Stimulated activated naive CD4-positive, alpha-beta T cell treated with Interleukin-2 at 50 U/mL for 16 hours (primary cell): ENCODE measurements at regions not wholly inside any gene's neighbourhood (a gene's known extent, or its start where the extent isn't known, plus 50 kb on each side); places are given as distances from the start of the nearest gene placed in this dataset.
A peak's percentile ranks its signal among the peaks of the same experiment; 100 is the strongest.
"Not testable (repeated sequence)": the region's sequence is repeated elsewhere in the genome, so short reads cannot be mapped to it uniquely, and the experiment has no call there.

Source experiments
- DNase-seq: peaks from one replicate; lab custom pipeline; 2025; lab: John Stamatoyannopoulos, UW

DNA sequence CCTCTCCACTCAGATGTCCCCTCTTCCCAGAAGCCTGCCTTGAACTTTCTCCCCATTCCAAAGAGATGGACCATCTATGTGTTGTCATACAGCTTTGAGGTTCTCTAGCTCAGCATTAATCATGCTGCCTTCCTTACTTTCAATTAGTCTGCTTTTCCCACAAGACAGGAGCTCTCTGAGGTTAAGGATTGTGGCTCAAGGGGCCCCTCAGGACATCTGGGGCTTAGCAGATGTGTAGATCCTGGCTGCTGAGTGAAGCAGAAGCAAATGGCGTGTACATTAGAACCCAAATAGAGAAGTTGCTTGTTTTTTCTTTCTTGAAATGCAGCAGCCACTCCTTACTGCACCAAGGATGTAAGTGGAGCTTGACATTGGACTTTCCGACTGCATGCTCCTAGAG is 330.5 kb upstream of the TNRC6C start:
- DNase-seq, result no peak

DNA sequence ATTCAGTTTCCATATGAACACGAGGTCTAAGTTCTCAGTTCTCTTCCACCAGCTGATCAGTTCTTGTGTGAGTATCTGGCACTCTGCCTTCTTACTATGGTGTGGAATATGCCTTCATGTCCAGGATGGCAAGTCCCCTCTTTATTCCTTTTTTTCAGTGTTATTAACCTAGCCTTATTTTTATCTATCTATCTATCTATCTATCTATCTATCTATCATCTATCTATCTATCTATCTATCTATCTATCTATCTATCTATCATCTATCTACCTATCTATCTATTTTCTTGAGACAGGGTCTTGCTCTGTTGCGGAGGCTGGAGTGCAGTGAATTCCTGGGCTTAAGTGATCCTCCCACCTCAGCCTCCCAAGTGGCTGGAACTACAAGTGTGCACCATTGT is 329.2 kb upstream of the TNRC6C start:
- not testable (repeated sequence) for DNase-seq

DNA sequence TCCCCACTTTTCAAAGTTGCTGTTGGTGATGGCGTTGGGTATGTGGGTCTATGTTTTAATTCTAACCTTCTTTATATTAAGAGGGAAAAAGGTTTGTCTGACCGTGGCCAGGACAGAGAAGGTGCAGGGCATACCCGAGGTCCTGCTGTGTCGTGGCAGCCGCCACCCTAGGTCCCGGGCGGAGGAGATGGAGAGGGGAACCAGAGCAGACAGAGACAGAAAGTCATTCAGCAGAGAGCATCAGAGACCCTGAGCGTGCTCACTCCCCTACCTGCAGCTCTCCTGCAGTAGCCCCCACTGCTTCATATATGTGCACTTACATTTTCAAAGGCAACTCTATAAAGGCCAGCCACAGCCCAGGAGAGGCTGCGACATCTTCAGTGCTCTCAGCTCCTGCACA is 327.2 kb upstream of the TNRC6C start:
- DNase-seq, result no peak

DNA sequence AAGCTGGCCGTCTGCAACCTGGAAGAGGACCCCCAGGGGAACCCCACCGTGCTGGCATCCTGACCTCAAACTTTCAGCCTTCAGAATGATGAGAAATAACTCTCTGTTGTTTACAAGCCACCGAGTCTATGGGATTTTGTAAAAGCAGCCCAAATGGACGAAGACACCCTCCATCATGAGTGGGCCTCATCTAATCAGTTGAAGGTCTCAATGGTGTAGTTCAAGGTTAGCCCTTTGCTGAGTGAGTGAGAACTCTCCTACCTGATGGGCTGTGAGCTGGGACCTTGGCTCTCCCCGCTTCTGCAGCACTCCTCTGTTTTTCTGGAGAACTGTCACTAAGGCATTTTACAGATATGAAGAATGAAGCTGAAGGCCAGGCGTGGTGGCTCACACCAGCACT is 325.9 kb upstream of the TNRC6C start:
- DNase-seq, result no peak

DNA sequence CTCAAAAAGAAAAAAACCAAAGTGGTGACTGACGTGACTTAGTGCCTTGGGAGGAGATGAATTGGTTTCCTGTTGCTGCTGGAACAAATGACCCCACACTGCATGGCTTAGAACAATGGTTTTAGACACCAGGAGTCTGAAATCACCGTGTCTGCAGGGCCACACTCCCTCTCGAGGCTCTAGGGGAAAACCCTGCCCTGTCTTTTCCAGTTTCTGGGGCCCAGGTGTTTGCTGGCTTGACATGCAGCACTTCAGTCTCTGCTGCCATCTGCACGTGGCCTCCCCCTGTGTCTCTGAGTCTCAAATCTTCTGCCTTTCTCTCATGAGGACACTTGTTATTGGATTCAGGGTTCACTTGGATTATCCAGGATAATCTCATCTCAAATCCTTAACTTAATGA is 323.8 kb upstream of the TNRC6C start:
- no peak for DNase-seq

DNA sequence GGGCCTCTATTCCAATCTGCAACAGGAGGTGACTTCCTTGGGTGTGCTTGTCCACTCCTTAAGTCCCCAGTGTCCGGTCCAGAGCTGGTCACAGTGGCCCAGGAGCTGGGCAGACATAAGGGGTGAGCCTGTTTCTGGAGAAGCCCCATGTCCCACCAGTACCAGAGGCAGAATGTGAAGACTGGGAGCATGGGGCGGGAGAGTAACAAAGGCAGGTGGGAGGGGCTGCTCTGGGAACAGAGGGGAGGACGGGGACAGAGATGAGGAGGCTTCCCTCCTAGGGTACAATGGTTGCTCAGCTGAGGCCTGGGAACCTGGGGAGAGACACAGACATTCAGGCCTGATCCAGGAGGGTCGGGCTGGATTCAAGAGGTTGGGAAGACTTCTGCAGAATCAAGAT is 323.3 kb upstream of the TNRC6C start:
- no peak for DNase-seq

DNA sequence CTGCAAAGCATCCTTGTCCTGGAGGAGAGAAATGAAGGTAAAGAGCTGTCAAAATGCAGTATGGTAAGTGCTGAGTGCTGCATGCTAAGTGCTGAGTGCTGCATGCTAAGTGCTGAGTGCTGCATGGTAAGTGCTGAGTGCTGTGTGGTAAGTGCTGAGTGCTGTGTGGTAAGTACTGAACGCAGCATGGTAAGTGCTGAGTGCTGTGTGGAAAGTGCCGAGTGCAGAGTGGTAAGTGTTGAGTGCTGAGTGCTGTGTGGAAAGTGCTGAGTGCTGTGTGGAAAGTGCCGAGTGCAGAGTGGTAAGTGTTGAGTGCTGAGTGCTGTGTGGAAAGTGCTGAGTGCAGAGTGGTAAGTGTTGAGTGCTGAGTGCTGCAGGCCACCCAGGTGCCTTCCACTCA is 322.7 kb upstream of the TNRC6C start:
- DNase-seq, result not testable (repeated sequence)

DNA sequence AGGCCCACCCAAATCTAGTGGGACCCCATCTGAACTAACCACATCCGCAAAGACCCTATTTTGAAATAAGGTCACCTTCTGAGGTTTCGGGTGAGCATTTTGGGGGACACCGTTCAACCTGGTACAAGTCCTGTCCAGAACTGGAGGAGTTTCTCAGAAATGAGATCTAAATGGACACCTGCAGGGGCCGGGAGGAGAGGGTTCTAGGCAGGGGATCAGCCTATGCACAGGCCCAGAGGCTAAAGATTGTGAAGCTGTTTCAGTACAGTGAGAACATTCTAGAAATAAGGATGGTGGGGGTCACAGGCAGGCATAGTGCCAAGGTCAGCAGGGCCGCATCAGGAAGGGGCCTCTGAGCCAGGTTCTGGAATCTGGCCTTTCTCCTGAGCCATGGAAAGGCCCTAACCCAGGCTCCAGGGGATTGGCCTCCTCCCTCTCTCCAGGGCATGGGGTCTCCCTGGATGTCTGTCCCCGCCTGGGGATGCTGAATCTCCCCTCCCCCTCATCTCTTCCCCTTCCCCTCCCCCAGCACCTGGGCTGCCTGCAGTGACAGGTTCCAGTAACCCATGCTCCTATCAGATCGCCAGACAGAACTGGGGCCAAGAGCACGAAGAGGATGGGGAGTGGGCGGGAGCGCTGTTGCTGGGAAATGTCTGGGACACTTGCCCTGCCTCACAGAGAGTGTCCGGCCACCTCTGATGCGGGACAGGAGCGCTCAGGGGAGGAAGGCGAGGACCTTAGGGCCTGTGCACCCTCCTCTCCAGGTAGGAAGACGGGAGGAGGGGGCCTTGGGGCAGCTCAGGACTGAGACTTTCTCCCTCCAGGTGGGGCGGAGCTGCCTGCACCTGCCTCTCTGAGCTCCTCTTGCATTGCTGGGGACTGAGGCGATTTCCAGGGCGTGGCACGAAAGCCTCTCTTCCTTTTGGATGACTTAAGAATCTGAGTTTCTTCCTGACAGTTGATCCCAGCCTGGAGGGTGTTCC is 321.4 kb upstream of the TNRC6C start:
- no peak for DNase-seq

DNA sequence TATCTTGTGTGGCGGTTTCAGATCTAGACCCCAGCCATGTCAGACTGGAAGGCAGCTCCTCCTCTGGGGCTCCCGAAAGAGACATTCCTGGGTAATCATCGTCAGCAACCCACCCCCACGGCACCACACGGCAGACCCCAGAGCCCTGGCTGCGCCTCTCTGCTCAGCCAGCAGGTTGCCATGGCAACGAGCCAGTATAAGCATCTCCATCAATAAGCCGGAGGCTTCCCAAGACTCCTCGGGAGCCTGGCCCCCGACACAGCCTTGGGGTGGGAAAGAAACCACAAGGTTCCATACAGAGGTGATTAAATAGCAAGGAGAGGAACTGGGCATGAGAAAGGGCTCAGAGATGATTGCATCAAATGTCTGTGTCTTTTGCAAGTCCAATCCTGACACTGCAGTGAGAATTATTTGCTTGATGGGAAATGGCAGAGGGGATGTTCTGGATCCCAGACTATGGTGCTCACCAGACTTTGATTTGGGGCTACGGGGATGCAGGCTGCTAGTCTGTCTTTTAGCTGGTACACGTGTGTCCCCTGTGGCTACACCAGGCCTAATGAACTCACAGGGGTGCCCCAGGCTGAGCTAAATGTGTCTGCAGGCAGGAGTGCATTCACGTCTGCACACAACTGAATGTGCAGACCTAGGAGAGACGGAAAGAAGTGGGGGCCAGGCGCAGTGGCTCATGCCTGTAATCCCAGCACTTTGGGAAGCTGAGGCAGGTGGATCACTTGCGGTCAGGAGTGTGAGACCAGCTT is 320.5 kb upstream of the TNRC6C start:
- DNase-seq, result no peak

DNA sequence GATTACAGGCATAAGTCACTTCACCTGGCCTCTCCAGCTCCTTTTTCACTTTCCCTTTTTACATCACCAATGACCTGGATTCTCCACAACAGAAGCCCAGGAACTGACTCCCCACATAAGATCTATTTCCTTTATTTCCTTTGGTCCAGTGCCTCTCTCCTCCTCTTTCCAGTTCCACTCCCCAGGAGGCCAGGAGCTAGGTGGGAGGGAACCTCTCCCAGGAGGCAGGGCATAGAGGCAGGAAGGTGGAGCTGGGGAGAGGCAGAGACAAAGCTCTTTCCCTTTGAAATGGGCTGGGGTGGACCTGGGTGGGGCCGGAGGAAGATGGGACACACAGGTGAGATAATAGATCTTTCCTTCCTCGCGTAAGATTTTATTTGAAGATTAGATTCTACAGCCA is 318.3 kb upstream of the TNRC6C start:
- no peak for DNase-seq

DNA sequence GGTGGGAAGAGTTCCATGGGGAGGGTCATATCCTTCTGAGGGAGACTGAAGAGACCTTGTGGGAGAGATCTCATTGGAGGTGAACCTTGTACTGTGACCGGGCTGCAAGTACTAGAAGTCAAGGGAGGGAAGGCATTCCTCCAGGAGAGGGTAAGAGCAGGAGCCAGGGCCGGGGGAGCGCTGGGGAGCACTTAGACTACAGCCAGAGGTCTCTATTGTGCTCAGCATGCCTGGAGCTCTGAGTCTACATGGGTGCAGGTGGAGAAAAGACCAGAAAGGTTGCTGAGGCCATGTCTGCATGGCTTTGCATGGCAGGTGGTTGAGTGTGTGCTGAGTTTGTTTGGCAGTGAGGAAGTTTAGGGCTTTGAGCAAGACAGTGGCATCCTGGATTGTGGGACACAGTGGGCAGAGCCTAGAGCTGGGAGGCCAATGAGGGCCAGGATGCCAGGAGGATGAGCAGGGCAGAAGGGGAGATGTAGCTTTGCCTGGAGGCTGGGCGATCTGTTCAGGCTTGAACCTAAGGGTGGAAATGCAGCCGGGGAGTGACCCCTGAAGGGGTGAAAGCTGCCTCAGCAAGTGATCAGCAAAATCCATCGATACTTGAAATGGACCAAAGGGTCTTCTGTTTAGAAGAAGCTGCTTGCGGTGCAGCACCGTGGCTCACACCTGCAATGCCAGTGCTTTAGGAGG is 317.4 kb upstream of the TNRC6C start:
- DNase-seq, result no peak

DNA sequence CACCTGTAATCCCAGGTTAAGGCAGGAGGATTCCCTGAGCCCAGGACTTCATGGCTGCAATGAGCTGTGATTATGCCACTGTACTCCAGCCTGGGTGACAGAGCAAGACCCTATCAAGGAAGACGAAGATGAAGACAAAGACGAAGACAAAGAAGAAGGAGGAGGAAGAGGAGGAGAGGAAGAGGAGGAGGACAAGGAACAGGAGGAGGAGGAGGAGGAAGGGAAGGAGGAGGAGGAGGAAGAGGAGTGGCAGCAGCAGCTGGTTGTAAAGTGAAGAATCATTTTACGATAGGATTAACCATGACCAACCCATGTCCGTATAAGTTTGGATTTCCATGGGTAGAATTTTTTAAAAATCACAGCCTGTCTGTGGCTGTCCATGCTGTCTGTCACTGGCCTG is 316.8 kb upstream of the TNRC6C start:
- DNase-seq, result no peak

DNA sequence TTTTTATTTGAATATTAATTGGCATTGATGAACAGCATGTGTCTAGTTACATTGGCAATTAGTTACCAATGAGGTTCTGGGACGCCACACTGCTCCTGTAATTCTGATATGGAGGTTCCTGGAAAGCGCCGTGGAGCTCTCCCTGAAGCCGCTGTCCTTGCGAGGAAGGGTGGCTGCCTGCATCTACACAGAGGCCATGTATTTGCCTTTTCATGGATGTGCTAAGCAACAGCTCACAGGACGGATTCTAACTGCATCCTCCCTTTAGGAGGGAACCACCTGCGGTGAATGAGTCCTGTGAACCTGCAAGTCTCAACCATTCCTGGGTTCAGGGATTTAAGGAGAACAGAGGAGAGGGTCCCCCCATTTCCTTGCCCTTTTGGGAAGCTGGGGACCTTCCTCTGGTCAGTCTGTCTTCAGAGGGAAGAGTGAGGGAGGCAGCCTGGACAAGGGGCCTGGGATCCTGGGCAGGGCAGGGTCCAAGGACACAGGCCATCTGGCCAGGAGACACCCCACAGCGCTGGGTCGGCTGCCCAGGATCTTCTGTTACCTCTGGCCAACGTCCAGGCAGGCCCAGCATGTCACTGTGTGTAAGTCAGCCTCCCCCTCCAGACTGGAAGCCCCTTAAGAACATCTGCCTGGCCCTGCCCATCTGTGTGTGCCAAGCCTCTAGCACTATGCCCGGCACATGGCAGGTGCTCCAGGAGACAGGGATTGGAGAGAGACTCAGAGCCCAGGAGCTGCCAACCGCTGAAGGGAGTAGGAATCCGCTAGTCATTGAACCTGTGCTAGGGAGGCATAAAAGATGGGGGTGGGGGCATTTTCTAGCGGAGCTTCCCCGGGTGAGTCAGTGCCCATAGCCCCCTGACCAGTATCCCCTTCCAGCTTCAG is 314.1 kb upstream of the TNRC6C start:
- no peak for DNase-seq

DNA sequence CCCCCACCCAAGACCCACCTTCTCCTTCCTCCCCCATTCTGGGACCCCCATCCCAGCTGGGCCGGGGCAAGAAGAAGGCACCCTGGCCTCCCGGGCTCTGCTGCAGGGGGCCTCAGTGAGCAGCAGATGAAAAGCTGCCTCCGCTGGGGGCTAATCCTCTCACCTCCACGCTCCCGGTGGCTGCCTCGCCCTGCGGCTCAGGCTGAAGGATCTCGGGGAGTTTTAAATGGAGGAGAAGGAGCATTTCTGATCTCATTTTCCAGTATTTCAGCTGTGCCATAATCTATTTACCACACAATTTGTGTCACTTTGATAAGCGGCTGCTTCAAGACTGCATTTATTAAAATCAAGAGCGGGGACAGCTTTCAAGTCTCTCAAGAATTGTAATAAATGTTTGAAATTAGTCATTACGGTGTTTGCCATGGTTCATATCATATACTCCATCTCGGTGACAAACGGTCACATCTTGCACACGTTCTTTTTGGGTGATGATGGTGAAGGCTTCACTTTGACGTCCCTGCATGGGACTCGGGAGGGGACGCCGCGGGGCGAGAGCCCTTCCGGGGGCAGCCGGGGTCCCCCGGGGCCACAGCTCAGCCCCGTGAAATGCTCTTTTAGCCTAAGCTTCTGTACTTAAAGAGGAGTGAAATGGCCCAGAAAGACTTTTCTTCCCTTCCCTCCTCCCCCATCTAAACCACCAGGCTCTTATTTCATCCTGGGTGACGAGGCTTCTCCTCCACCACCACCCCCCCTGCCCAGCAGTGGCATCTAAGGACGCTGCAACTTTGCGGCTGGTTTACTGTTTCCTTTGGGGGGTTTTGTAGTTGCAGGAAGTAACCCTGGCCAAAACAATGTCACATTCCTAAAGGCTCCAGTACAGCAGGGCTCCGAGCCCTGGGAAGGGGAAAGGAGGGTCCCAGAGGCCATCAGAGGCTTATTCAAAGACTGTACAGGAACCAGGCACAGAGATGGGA is 313.1 kb upstream of the TNRC6C start:
- peak; percentile 41 for DNase-seq

DNA sequence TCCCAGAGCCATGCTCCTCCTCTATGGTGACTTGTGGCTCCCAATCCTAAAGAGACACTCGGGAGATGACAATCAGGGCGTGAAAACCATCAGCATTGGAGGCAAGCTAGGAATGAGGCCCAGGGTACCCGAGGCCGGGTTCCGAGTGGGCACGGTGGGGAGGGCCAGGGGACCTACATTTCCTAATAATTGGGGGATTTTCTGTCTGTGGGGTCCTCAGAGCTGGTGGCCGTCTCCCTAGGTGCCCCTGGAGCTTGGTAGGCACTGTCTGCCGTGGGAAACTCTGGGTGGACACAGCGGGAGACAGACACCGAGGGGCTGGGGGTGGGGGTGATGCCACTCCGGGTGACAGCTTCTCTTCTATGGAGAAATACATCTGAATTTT is 312.5 kb upstream of the TNRC6C start:
- DNase-seq, result no peak

DNA sequence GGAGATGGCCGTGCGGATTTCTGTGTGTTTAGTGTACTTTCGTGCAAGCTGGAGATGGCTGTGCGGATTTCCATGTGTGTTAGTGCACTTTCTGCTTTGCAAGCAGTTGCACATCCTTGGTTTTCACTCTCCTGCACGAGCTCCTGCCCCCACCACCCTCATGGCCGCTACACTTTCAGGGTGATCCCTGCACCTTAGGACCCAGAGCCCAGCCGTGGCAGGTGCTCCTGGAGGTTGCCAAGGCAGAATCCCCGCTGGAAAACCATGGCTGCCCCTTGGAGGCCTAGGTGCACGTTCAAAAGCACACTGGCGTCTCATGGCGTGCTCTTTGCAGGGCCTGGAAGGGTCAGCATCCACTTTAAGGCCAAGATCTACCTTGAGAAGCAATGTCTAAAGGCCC is 311.0 kb upstream of the TNRC6C start:
- no peak for DNase-seq

DNA sequence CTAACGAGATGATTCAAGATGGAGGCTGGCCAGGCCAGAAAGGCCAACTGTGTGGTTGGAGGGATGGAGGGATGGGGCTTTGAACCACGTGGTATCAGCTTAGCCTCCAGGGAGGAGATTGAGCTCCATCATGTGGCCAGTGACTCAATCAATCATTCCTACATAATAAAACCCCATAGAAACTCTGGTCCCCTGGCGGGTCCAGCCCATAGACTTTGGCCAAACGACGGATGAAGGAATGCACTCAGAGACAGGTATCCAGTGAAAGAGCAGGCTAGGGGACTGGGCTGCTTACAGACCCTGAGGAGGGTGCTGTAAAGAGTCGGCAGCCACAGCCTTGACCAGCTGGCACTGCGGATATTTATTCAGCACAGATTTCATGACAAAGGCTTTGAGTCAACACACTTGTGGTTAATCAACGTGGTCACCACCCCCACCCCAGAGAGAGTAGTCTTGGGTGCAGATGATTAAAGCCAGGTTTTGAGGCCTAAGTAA is 308.7 kb upstream of the TNRC6C start:
- DNase-seq, result no peak

DNA sequence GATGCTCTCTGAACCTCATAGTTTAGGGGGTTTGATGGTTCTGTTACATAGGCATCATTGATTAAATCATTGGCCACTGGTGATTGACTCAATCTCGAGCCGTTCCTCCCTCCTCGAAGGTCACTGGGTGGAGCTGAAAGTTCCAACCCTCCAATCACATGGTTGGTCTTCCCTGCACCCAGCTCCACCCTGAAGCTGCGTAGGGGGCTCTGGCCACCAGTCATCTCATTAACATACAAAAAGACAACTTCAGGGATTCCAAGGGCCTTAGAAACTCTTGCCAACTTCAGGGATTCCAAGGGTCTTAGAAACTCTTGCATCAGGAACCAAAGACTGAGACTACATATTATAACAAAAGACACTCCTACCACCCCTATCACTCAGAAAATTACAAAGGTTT is 306.5 kb upstream of the TNRC6C start:
- DNase-seq, result no peak

DNA sequence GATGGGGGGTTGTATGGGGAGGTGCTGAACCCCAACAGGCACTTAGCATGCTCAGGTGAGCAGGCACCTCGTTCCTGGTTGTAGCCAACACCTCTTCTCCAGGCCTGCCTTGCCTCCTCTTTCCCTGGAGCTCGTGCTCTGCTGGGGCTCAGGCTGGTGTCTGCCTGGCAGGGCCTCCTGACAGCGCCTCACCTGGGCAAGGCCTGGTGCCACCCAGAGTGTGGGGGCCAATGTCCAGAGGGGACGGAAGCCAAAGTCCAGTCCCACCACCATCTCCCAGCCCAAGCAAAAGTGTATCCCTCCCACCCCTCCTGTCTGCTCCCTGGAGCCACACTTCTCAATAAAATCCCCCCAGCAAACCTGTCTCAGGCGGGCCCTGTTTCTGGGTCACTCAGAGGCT is 304.2 kb upstream of the TNRC6C start:
- DNase-seq, result no peak

DNA sequence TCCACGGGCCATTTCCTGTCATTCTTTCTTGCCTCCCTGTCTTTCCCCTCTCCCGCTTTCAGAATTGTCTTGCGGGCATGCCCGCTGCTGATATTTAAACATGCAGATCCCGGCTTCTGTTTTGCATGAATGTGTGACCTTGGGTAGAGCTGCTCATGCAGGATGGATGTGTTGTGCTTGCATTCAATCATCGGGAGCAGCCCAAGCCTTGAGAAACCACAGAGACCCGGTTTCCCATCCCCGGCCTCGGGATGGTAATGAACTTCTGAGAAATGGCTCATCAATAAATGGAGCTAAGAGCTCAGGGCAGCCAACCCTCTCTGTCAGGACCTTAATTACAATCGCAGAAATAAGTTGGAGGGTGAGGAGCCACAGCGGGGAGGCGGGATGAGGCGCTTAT is 303.7 kb upstream of the TNRC6C start:
- DNase-seq, result no peak
